Colonic mucosa (tissue), 4 donors: ENCODE measurements at regions not wholly inside any gene's neighbourhood (a gene's known extent, or its start where the extent isn't known, plus 50 kb on each side); places are given as distances from the start of the nearest gene placed in this dataset.

ENCODE experiments used
- DNase-seq: peaks from one replicate; pipeline ENCODE4 v3.0.0-alpha.2; 2020
- H3K27ac ChIP-seq: fragments of 200-600 bp; one replicate; pipeline ENCODE4 v1.8.0; 2021
- H3K27me3 ChIP-seq: fragments of 200-600 bp; one replicate; pipeline ENCODE4 v1.8.0; 2021
- H3K36me3 ChIP-seq: fragments of 200-600 bp; one replicate; pipeline ENCODE4 v1.8.0; 2021
- H3K4me1 ChIP-seq: fragments of 200-600 bp; one replicate; pipeline ENCODE4 v1.8.0; 2021; ENCODE audit warnings: mild to moderate bottlenecking
- H3K4me3 ChIP-seq: fragments of 200-600 bp; one replicate; pipeline ENCODE4 v1.8.0; 2021
- H3K9ac ChIP-seq, 2 donors: one replicate each; pipeline ENCODE4 v1.7.0; 2013; ENCODE audit warnings: control low read depth in 2 of 2, low read depth in 2 of 2, low read length in 2 of 2
- H3K9me3 ChIP-seq: fragments of 200-600 bp; one replicate; pipeline ENCODE4 v1.8.0; 2021
- CTCF ChIP-seq: fragments of 200-600 bp; IDR thresholded peaks from one replicate; pipeline ENCODE4 v1.8.0; 2022; ENCODE audit warnings: antibody characterized with exemption, mild to moderate bottlenecking
- intact Hi-C: fragments of 100-400 bp; cut with DNase I; formaldehyde crosslinking; loops from one replicate; pipeline ENCODE4 v1.14.1; 2022
- donor health status: healthy.
- donor health status: DM: no; HTN: no; CAD: no.
- donor health status: DM: no; HTN: no; CAD: no.

- intact Hi-C loops, result no loop called here
- Histone ChIP-seq H3K4me1 (no peaks in the 10 kb centered on the region), H3K9ac (no peak overlapping the region), H3K36me3 (no peaks in the 10 kb centered on the region), H3K9me3 (no peaks in the 10 kb centered on the region), H3K27me3 (no peaks in the 10 kb centered on the region), H3K4me3 (no peak overlapping the region), H3K27ac (no peak overlapping the region)
- no peak for TF ChIP-seq CTCF
- DNase-seq, result peak; percentile 9
Measured at GRCh38 chr2:72013726-72014125, 133.9 kb downstream of the CYP26B1 start.

GRCh38 chr2:72012886-72013574 is 134.6 kb downstream of the CYP26B1 start:
- TF ChIP-seq CTCF, result no peak
- no peak overlapping the region for H3K9ac ChIP-seq
- H3K27me3 ChIP-seq, result no peaks in the 10 kb centered on the region
- no peak overlapping the region for H3K27ac ChIP-seq
- no peaks in the 10 kb centered on the region for H3K9me3 ChIP-seq
- no peaks in the 10 kb centered on the region for H3K36me3 ChIP-seq
- DNase-seq, result peak; percentile 12
- H3K4me1 ChIP-seq, result no peaks in the 10 kb centered on the region
- intact Hi-C loops, result no loop called here
- no peak overlapping the region for H3K4me3 ChIP-seq

GRCh38 chr2:72011791-72012190 is 135.9 kb downstream of the CYP26B1 start:
- Histone ChIP-seq H3K27me3 (no peaks in the 10 kb centered on the region), H3K4me1 (no peaks in the 10 kb centered on the region), H3K36me3 (no peaks in the 10 kb centered on the region), H3K27ac (no peak overlapping the region), H3K9me3 (no peaks in the 10 kb centered on the region), H3K9ac (no peak overlapping the region), H3K4me3 (no peak overlapping the region)
- TF ChIP-seq CTCF, result no peak
- intact Hi-C loops, result no loop called here
- no peak for DNase-seq

- no peaks in the 10 kb centered on the region for H3K27me3 ChIP-seq
- no peaks in the 10 kb centered on the region for H3K9me3 ChIP-seq
- H3K36me3 ChIP-seq, result no peaks in the 10 kb centered on the region
- no peaks in the 10 kb centered on the region for H3K4me1 ChIP-seq
- H3K4me3 ChIP-seq, result no peak overlapping the region
- intact Hi-C loops, result no loop called here
- H3K27ac ChIP-seq, result no peak overlapping the region
- DNase-seq, result no peak
- no peak overlapping the region for H3K9ac ChIP-seq
- no peak for TF ChIP-seq CTCF
Measured at GRCh38 chr2:72011370-72011689, 136.3 kb downstream of the CYP26B1 start.

- Histone ChIP-seq H3K9ac (no peak overlapping the region), H3K27ac (no peak overlapping the region), H3K4me3 (no peak overlapping the region), H3K9me3 (no peaks in the 10 kb centered on the region), H3K27me3 (no peaks in the 10 kb centered on the region), H3K4me1 (no peaks in the 10 kb centered on the region), H3K36me3 (no peaks in the 10 kb centered on the region)
- TF ChIP-seq CTCF, result no peak
- intact Hi-C loops, result no loop called here
- DNase-seq, result peak; percentile 7
Measured at GRCh38 chr2:72010647-72011369, 136.9 kb downstream of the CYP26B1 start.
